GM21723 (cell line): ENCODE measurements at regions not wholly inside any gene's neighbourhood (a gene's known extent, or its start where the extent isn't known, plus 50 kb on each side); places are given as distances from the start of the nearest gene placed in this dataset.

Source experiments
- ATAC-seq: cut with Tn5 transposase; IDR thresholded peaks from one replicate; pipeline ENCODE4 v1.9.1; 2021; ENCODE audit warnings: mild to moderate bottlenecking, moderate library complexity; ENCODE audit not compliant: unreplicated experiment

- no peak for ATAC-seq
These were observed 100.5 kb downstream of the AASDH start for GRCh38 chr4:56286763-56287162.

DNA sequence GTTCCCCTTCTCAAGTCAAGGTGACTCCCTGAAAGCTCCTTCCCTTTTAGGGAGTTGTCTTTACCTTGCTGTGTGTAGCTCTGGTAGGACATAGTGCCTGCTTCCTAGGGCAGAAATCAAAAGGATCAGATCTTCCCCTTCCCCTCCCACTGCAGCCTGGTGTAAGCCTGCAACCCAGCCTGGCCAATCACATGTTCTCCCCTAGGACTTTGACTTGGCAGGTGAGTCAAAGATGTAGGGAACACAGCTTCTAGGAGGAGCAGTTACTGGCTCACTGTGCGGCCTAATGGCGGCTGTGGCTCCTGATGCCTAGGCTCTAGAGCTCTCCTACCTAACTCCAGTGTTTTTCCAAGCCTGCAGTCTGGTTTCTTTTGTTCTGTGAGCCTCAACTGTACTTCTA is 103.9 kb downstream of the AASDH start:
- ATAC-seq, result no peak

- ATAC-seq, result no peak
These were observed 105.3 kb downstream of the AASDH start for GRCh38 chr4:56282004-56282403.

DNA sequence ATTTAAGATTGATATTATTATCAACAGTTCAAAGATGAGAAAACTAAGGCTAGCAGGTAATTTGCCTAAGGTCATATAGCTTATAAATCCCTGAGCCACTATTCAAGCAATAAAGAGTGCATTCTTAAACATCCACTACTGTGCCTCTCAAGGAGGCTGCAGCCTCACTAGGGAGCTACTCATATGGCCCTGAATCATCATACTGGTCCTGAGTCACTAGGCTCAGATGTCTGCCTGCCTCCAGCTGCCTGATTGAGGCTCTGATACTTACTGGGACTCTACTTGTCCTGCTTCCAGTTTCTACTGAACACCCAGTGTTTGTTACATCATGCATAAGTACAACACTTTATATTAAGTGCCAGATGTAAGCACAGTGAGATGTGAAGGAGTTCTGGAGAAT is 110.7 kb downstream of the AASDH start:
- no peak for ATAC-seq

DNA sequence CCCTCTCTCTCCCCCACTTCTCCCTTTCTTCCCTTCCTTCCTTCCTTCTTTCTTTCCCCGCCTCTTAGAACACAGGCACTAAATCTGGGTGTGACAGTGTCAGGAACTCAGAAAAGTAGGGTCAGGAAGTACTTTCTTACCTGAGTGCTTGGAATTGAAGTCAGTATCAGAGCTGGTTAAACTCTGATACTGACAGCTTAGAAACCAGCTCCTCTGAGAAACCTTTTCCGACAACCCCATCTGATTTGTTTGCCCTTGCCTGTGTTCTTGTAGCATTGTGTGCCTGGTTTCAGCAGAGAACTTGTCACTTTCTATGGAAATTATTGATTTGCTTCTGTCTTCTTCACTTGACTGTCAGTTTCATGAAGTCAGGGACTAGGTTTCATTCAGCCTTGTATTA is 113.9 kb downstream of the AASDH start:
- no peak for ATAC-seq

- ATAC-seq, result no peak
These were observed 114.4 kb downstream of the AASDH start for GRCh38 chr4:56272927-56273326.

- ATAC-seq, result no peak
These were observed 115.3 kb downstream of the AASDH start for GRCh38 chr4:56272003-56272402.

- no peak for ATAC-seq
These were observed 116.2 kb downstream of the AASDH start for GRCh38 chr4:56271131-56271530.

DNA sequence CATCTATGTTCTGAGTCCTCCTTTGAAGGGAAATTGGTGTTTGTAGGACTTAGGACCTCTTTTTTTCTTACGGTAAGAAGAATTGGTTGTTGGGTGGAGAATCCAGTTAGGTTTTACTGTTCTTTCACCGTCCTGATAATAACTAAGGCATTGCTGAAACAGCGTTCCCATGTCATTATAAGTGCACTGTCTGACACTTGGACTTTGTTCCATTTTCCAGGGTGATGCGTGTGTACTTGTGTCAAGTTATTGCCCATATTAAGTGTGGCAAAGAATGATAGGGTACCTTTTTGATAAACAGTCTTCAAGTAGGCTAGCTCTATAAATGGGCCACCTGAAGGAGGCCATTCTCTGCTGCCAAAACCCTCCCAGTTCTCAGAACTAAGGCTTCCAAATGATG is 119.7 kb downstream of the AASDH start:
- ATAC-seq, result no peak

GRCh38 chr4:56264873-56265272 is 122.4 kb downstream of the AASDH start:
- ATAC-seq, result no peak

GRCh38 chr4:56261027-56261426 is 126.3 kb downstream of the AASDH start:
- ATAC-seq, result peak; percentile 80

DNA sequence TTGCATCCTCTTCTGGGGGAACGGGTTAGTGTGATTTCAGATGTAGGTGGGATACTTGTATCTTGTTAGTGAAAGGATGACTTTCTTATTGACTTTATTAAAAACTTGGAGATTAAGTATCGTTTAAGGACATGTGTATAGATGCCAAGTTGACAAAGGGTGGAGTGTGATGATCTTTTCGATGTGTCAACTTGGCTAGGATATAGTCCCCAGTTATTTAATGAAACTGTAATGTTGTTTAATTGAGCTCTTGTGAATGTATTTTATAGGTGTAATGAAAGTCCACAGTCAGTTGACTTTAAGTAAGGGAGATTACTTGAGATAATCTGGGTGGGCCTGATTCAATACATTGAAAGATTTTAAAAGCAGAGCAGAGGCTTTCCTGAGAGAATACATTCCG is 127.0 kb downstream of the AASDH start:
- ATAC-seq, result no peak

- no peak for ATAC-seq
These were observed 127.6 kb downstream of the AASDH start for GRCh38 chr4:56259655-56260054.

GRCh38 chr4:56255820-56256219 is 131.5 kb downstream of the AASDH start:
- no peak for ATAC-seq

GRCh38 chr4:56253666-56254305 is 133.5 kb downstream of the AASDH start:
- ATAC-seq, result no peak

DNA sequence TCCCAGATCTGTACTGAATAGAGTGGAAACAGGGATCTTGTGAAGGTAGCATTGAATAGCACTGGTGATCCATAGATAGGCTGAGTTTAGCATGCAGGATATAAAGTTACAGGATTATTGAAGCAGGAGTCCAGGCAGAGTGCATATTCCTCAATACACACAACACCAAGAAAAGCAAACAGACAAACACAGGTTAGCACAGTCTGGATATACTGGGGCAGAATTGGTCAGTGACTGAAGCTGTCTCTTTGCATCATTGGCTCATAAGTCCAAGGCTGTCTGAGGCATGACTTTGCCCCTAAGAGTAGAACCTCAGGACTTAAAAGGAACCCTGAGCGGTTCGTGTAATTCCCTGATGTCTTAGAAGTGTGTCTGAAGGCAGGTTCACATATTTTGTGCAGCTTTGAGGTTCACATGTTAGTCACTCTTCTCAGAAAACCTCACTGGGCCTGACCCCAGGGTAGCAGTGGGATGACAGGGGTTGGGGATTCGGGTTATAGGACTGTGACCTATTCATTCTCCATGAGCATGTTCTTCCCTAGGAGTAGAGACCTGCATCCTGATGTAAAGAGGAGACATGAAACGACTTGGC is 134.6 kb downstream of the AASDH start:
- no peak for ATAC-seq

- no peak for ATAC-seq
These were observed 135.7 kb downstream of the AASDH start for GRCh38 chr4:56251556-56251955.

GRCh38 chr4:56250776-56251175 is 136.5 kb downstream of the AASDH start:
- no peak for ATAC-seq

DNA sequence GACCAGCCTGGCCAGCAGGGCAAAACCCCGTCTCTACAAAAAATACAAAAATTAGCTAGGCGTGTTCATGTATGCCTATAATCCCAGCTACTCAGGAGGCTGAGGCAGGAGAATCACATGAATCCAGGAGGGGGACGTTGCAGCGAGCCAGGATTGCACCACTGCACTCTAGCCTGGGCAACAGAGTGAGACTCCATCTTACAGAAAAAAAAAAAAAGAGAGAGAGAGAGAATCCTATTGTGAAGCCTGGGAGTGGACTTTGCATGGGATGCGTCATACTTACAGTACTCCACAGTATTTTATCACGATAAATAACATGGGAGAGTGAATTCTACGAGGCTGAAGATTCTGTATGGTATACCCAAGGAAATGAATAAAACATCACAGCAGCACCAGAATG is 139.6 kb downstream of the AASDH start:
- ATAC-seq, result no peak

- no peak for ATAC-seq
These were observed 141.1 kb downstream of the AASDH start for GRCh38 chr4:56246233-56246610.

DNA sequence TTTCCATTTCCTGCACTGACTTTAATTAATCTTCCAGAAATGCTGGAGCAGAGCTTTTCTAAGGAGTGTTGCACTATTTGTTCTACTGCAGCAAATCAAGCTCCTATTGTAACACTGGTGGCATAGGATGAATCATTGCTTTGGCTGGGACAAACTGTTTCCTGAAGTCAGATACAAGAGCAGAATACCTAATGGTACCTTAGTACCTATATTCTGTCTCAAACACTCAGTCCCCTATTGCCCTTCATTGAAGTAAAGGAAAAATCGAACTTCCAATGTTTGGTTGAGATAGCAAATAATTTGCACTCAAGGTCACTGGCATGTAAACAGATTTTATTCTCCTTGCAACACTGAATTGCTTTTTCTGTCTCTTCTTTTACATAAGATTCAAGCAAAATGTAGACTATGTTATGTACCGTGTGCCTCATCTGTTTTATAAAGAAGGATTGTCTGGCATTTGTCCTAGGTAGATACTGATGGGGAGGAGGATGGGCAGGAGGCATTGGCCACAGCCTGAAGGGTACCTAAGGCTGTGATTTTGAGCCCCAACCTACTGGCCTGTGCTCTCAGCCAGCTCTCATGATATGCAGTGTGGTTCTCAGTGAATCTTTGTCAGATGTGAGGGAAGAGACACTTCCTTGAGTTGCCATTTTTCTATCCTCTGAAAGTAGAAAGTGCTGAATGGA is 141.6 kb downstream of the AASDH start:
- no peak for ATAC-seq

GRCh38 chr4:56244681-56245080 is 142.6 kb downstream of the AASDH start:
- ATAC-seq, result no peak

DNA sequence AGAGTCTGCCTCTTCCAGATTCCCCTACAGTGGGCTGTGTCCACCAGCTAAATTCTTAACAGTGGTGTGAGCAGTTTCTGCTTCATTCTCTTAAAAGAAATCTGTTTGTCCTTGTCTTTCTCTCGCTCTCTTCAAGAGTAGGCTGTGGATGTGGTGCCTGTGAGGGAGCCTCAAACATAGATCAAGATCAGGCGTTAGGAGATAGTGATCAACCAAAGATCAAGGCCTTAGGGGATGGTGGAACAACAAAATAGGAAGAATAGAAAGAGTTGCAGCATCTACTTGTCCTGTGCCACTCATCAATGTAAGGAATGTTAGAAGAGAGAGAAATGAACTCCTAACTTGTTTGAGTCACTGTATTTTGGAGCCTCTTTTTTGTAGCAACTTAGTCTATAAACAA is 144.2 kb downstream of the AASDH start:
- no peak for ATAC-seq
